ENCODE measurements at regions not wholly inside any gene's neighbourhood (a gene's known extent, or its start where the extent isn't known, plus 50 kb on each side); places are given as distances from the start of the nearest gene placed in this dataset.

DNA sequence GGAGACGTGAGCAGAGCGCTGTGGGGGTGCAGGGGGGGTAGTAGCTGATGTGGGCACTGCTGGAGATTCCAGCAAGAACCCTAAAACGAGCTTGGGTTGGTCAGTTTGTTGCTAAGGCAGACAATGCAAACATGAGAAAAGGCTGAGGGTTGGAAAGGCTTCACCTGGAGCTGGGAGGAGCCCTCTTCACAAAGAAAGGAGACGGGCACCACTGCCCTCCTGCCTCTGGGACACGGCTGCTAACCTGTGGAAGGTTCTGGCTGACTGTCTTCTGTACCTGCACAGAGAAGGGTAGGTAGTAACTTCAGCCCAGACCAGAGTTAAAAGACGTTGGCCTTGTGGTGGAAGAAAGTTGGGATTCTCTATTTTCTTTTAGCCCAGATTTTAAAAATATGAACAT lies 108.7 kb downstream of the SUCLA2 start:
- TF ChIP-seq, protein P1, sequence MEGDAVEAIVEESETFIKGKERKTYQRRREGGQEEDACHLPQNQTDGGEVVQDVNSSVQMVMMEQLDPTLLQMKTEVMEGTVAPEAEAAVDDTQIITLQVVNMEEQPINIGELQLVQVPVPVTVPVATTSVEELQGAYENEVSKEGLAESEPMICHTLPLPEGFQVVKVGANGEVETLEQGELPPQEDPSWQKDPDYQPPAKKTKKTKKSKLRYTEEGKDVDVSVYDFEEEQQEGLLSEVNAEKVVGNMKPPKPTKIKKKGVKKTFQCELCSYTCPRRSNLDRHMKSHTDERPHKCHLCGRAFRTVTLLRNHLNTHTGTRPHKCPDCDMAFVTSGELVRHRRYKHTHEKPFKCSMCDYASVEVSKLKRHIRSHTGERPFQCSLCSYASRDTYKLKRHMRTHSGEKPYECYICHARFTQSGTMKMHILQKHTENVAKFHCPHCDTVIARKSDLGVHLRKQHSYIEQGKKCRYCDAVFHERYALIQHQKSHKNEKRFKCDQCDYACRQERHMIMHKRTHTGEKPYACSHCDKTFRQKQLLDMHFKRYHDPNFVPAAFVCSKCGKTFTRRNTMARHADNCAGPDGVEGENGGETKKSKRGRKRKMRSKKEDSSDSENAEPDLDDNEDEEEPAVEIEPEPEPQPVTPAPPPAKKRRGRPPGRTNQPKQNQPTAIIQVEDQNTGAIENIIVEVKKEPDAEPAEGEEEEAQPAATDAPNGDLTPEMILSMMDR (optimal IDR thresholded peaks at IDR 0.05 in 1 of 3, IDR thresholded peaks at IDR 0.05 in 1 of 3, conservative IDR thresholded peaks at IDR 0.05 in 1 of 3; ENCODE audit: extremely low read depth in 1 of 3, insufficient read depth in 2 of 3, low read length in 3 of 3), result no peak
- TF ChIP-seq EZH2 (IDR thresholded peaks at IDR 0.05; ENCODE audit: low read length), result no peak

DNA sequence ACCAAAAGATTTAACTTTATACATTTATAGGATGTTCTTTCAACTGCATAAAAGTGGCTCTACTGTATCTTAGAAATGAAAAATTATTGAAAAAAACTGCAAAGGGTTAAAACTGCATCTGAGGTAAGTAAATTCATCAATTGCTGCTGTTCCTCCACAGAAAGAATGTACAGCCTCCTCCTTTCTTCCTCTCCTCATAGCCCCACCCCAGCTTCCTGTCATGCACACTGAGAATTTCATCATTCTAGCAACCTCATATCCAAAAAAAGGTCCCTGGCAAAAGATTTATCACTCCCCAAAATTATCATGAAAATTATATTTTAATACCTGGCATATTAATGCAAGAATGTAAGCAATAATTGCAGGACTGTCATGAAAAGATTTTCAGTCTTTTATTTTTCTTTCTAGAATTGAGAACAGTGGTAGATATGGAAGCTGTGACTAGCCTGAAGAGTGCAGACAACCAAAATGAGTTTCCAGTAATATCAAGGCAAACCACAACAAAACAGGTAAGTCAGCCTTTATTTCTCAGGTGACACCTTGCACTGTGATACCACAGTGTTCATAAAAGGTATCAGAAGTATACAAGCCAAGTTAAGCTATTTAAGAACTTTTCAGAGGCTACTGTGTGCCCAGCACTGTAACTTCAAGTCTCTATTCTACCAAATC lies 110.8 kb downstream of the SUCLA2 start:
- no peaks in the 10 kb centered on the region for H3K27me3 ChIP-seq (ENCODE audit: control insufficient read depth, extremely low read depth, insufficient read depth, low read length)
- no peaks in the 10 kb centered on the region for H3K79me2 ChIP-seq (ENCODE audit: control insufficient read depth, insufficient read depth, low read length)
- TF ChIP-seq, protein P1 (optimal IDR thresholded peaks at IDR 0.05 in 1 of 3, IDR thresholded peaks at IDR 0.05 in 1 of 3, conservative IDR thresholded peaks at IDR 0.05 in 1 of 3; ENCODE audit: extremely low read depth in 1 of 3, insufficient read depth in 2 of 3, low read length in 3 of 3), result no peak
- TF ChIP-seq EZH2 (IDR thresholded peaks at IDR 0.05; ENCODE audit: low read length), result no peak
- H3K4me1 ChIP-seq (ENCODE audit: control insufficient read depth, extremely low read depth, insufficient read depth, low read length), result peaks cover 4% of the 10 kb centered on the region
- no peak overlapping the region for H3K9ac ChIP-seq (ENCODE audit: control insufficient read depth, extremely low read depth, insufficient read depth, low read length)
- DNase-seq (ENCODE audit: low read depth, low spot score) (no peak), FAIRE-seq (no peak)
- peak overlapping the region in 1 of 3 experiments; percentile 24 for H3K4me3 ChIP-seq (ENCODE audit: control insufficient read depth in 2 of 3, extremely low read depth in 1 of 3, insufficient read depth in 2 of 3, low read depth in 1 of 3, low read length in 3 of 3)
- no peak overlapping the region for H3K27ac ChIP-seq (ENCODE audit: control insufficient read depth, insufficient read depth, low read length)
- H3K4me2 ChIP-seq (ENCODE audit: control insufficient read depth, extremely low read depth, insufficient read depth, low read depth, low read length), result peak overlapping the region; percentile 4
- H3K36me3 ChIP-seq (ENCODE audit: control insufficient read depth in 2 of 2, extremely low read depth in 1 of 2, insufficient read depth in 2 of 2, low read length in 2 of 2), result no peaks in the 10 kb centered on the region
- H3K9me3 ChIP-seq (ENCODE audit: control insufficient read depth, low read depth, low read length), result no peaks in the 10 kb centered on the region
- no peak overlapping the region for H2AFZ ChIP-seq (ENCODE audit: control insufficient read depth, low read length)
- no peaks in the 10 kb centered on the region for H4K20me1 ChIP-seq (ENCODE audit: control insufficient read depth, extremely low read depth, insufficient read depth, low read length)
- dilution Hi-C loops (cut with MboI; ENCODE audit: extremely low pct_ligation_motif_present, low sequenced_read_pairs), result no loop called here
- no peaks in the 10 kb centered on the region for H3K9me1 ChIP-seq (ENCODE audit: control insufficient read depth, extremely low read depth, insufficient read depth, low read length)

More for the DNA sequence above, 108.7 kb downstream of the SUCLA2 start:
- Histone ChIP-seq H3K4me3 (ENCODE audit: control insufficient read depth in 2 of 3, extremely low read depth in 1 of 3, insufficient read depth in 2 of 3, low read depth in 1 of 3, low read length in 3 of 3) (no peak overlapping the region), H3K4me1 (ENCODE audit: control insufficient read depth, extremely low read depth, insufficient read depth, low read length) (peaks cover 7% of the 10 kb centered on the region), H3K4me2 (ENCODE audit: control insufficient read depth, extremely low read depth, insufficient read depth, low read depth, low read length) (no peak overlapping the region), H3K27me3 (ENCODE audit: control insufficient read depth, extremely low read depth, insufficient read depth, low read length) (no peaks in the 10 kb centered on the region), H3K9me1 (ENCODE audit: control insufficient read depth, extremely low read depth, insufficient read depth, low read length) (no peaks in the 10 kb centered on the region), H3K36me3 (ENCODE audit: control insufficient read depth in 2 of 2, extremely low read depth in 1 of 2, insufficient read depth in 2 of 2, low read length in 2 of 2) (no peaks in the 10 kb centered on the region), H2AFZ (ENCODE audit: control insufficient read depth, low read length) (no peak overlapping the region), H3K9ac (ENCODE audit: control insufficient read depth, extremely low read depth, insufficient read depth, low read length) (no peak overlapping the region), H4K20me1 (ENCODE audit: control insufficient read depth, extremely low read depth, insufficient read depth, low read length) (no peaks in the 10 kb centered on the region), H3K9me3 (ENCODE audit: control insufficient read depth, low read depth, low read length) (no peaks in the 10 kb centered on the region), H3K27ac (ENCODE audit: control insufficient read depth, insufficient read depth, low read length) (no peak overlapping the region), H3K79me2 (ENCODE audit: control insufficient read depth, insufficient read depth, low read length) (no peaks in the 10 kb centered on the region)
- FAIRE-seq (no peak), DNase-seq (ENCODE audit: low read depth, low spot score) (no peak)
- dilution Hi-C loops (cut with MboI; ENCODE audit: extremely low pct_ligation_motif_present, low sequenced_read_pairs), result no loop called here
